Suppressor macrophage treated with lipopolysaccharide for 1 hour (primary cell): ENCODE measurements at regions not wholly inside any gene's neighbourhood (a gene's known extent, or its start where the extent isn't known, plus 50 kb on each side); places are given as distances from the start of the nearest gene placed in this dataset.
"Not testable (repeated sequence)": the region's sequence is repeated elsewhere in the genome, so short reads cannot be mapped to it uniquely, and the experiment has no call there.

Experiments used
- DNase-seq, 3 donors: peaks; one replicate each; pipeline ENCODE4 v3.0.0-alpha.2; 2020 to 2022

GRCh38 chr2:152277896-152278295 is 57.1 kb upstream of the FMNL2 start:
- not testable (repeated sequence) for DNase-seq

GRCh38 chr2:152278526-152278925 is 56.4 kb upstream of the FMNL2 start:
- no peak for DNase-seq

GRCh38 chr2:152279367-152279766 is 55.6 kb upstream of the FMNL2 start:
- not testable (repeated sequence) for DNase-seq

GRCh38 chr2:152280780-152281179 is 54.2 kb upstream of the FMNL2 start:
- peak; percentile 10 to 56 (median 41) for DNase-seq

- DNase-seq: no peak
Observed at GRCh38 chr2:152283392-152283791, 51.6 kb upstream of the FMNL2 start.

- no peak for DNase-seq
Observed at GRCh38 chr2:152284398-152284797, 50.6 kb upstream of the FMNL2 start.
